SHP77 (cell line): ENCODE measurements at regions not wholly inside any gene's neighbourhood (a gene's known extent, or its start where the extent isn't known, plus 50 kb on each side); places are given as distances from the start of the nearest gene placed in this dataset.
"Not testable (repeated sequence)": the region's sequence is repeated elsewhere in the genome, so short reads cannot be mapped to it uniquely, and the experiment has no call there.

ENCODE experiments used
- DNase-seq, 2 experiments: peaks; one replicate each; lab custom pipeline; 2025; lab: John Stamatoyannopoulos, UW

DNA sequence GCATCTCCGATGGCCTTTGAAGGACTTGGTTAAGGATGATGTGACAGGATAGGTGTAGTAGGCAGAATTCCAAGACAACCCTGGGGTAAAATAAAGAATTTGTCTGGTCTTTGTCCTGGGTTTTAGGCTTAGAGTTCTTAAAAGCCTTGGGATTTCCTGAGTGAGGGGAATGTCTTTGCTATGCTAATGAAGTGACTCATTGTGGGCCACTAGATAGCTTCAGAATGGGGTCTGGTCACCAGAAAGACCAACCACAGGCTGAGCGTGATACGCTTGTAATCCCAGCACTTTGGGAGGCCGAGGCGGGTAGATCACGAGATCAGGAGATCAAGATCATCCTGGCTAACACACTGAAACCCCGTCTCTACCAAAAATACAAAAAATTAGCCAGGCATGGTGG is 182.8 kb upstream of the TOX3 start:
- no peak for DNase-seq

DNA sequence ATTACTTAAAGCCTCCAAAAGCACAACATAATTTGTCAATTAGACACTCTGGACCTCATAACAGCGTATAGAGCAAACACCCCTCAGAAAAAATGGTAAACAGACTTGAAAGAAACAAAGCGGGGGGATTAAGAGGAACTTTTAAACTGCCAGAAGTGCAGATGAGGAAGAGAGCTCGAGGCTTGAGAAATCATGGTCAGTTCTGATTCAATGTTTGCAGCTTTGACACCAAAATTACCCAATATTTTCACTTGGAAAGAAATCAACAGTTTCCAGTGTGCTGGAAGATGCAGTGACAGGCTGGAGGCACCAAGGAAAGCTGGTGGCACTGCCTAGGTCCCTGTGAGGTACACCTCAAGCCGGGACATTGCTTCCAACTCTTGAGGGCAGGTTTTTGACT is 180.9 kb upstream of the TOX3 start:
- no peak for DNase-seq

DNA sequence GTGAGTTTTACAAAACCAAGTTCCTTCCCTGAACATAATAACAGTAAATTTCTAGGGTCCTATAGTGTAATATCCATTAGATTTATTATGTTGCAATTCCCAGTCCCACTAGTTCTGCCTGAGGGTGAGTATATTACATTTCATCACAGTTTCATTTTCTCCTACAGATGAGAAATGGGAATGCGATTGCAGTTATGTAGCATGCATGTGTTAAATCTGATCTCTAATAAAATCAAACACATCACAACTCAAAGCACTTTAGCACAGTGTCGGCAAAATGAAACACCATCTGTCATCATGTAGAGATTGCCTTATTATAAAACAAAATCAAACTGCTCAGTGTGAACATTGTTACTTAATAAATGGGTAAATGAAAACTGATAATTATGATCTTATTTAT is 180.5 kb upstream of the TOX3 start:
- DNase-seq = no peak

- DNase-seq = no peak
Measured at GRCh38 chr16:52725461-52725860, 178.5 kb upstream of the TOX3 start.

DNA sequence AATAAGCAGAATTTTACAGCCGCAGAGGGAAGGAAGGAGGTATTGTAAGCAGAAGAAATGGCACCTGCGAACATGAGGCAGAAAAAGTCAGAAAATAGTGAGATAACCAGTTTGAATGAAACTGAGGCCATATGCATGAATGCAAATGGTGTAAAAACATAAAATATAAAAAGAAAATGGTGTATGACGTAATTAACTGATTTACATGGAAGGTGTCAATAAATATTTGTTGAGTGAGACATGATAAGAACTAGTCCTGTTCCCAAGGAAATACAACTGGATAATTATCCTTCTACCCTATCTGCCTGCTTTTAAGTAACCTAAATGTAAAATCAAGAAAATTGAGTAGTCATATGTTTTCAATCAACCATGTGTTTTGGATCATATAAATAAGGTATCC is 178.1 kb upstream of the TOX3 start:
- no peak for DNase-seq

DNA sequence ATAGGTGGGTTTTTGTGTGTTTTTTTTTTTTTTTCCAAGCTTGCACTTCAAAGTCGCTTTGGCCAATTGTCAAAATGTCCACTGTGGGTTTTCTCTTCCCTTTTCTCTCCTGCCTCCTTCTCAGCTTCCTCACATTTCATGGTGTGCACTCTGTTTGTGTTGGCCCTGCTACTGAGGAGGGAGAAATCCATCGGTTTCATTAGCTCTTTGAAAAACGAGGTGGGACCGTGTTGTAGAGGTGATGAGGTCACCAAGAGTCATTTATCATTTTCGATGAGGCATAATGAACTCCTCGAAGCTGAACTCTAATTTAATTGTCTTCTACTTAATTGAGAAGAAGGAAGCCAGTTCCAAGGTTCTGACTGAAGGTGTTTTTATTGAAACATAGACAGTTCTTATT is 174.4 kb upstream of the TOX3 start:
- no peak for DNase-seq

DNA sequence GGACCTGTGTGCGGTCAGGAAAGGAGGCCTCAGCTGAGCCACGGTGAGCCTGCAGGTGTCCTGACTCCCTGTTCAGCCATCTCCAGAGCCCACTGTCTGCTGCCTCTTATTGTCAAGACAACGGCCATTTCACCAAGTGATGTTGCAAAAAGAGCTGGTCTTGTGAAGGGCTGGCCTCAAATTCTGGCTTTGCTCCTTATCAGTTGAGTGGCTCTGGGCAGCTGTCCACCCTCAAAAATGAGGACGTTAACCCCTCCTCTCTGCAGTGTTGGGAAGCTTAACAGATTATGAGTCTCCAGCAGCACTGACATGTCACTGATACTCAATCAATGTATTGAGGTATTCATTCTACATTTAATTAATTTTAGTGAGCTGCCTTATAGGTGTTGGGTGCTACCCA is 171.1 kb upstream of the TOX3 start:
- no peak for DNase-seq

GRCh38 chr16:52713740-52714139 is 166.8 kb upstream of the TOX3 start:
- DNase-seq = no peak

- no peak for DNase-seq
Measured at GRCh38 chr16:52709306-52709705, 162.4 kb upstream of the TOX3 start.

GRCh38 chr16:52708476-52708875 is 161.5 kb upstream of the TOX3 start:
- DNase-seq = no peak

- DNase-seq = no peak
Measured at GRCh38 chr16:52707676-52708337, 160.9 kb upstream of the TOX3 start.

DNA sequence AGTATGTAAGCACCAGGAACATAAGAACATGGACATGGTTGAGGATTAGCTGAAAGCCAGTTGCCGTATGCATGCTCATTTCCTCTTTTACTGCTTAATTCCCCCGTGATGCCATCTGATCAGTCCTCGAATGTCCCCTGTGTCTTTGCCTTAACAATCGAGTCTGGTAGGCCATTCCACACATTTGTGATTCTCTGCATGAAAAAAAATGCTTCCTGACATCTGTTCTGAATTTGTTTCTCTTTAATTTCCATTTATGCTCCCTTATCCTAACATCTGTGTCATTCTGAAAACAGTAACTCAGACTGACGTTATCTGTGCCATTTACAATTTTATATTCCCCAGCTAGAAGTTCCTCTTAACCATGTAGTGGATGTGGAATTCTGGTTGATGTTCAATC is 158.2 kb upstream of the TOX3 start:
- DNase-seq = no peak

GRCh38 chr16:52697971-52698370 is 151.0 kb upstream of the TOX3 start:
- DNase-seq = no peak

DNA sequence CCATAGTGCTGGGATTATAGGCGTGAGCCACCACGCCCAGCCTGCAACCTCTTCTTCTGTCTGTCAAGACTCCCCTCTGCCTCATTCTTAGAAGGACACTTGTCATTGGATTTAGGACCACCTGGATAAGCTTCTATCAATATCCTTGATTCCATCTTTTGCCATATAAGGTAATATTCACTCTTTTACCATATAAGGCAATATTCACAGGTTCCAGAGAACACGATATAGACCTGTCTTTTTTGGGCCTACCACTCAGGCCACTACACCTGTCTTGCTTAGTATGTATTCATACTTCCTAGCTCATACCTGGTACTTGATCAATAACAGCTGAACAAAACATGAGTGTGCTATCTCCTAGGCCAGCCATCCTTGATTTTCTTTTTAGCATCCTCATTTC is 149.2 kb upstream of the TOX3 start:
- DNase-seq = no peak

DNA sequence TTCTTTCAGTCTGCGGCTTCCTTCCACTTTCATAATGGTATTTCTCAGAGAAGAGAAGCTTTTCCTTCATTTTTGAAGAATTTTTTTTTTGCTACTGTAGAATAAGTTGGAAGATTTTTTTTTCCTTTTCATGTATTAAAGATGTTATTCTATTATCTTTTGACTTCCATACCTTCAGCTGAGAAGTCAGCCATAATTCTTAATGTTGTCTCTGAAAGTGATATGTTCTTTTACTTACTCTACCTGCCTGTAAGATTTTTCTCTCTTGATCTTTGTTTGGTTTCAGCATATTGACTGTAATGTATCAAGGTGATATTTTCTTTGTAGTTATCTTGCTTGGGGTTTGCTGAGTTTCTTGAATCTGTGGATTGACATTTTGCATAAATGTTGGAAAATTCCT is 143.5 kb upstream of the TOX3 start:
- no peak for DNase-seq

DNA sequence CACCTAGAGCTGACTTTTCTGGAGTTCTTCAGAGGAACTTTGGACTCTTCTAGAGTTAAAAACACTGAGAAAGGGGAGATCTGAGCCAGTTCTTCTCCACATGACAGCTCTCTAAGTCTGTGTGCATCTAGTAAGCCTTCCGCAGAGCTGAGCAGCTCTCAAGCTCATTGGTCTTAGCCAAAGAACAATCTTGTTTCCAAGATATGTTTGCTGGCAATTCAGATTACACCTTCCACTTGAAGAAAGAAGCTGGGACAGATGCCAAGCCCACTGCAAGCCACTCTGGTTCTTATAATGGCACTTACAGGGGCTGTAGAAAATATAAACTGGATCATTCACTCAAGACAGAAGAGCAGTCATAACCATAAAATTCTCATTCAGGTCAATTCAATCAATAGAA is 134.1 kb upstream of the TOX3 start:
- no peak for DNase-seq

DNA sequence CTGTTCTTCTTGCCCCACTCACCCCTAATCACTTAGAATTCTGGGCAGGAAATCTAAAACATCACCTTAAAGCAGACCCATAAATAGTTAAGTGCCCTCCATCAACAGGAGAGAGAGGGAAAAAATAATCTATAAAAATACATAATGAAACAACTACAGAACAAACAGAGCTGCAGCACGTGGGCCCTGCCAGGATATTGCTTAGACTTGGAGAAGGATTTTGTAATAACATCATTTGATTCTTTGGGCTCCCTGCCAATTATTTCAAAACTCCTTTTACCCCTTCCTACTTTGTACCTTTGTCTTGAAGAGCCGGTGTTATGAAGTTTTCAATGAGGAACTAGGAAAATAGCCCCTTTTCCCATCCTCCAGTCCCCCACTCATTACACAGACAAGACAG is 130.6 kb upstream of the TOX3 start:
- DNase-seq = no peak

GRCh38 chr16:52676959-52677358 is 130.0 kb upstream of the TOX3 start:
- DNase-seq = no peak

GRCh38 chr16:52671590-52671989 is 124.6 kb upstream of the TOX3 start:
- DNase-seq = no peak

- DNase-seq = no peak
Measured at GRCh38 chr16:52657924-52658323, 111.0 kb upstream of the TOX3 start.

DNA sequence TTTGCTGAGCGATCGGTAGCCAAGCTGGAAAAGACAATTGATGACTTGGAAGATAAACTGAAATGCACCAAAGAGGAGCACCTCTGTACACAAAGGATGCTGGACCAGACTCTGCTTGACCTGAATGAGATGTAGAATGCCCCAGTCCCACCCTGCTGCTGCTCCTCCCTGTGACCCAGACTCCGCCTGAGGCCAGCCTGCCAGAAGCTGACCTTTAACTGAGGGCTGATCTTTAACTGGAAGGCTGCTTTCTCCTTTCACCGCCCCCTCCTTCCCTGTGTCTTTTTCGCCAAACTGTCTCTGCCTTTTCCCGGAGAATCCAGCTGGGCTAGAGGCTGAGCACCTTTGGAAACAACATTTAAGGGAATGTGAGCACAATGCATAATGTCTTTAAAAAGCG is 109.0 kb upstream of the TOX3 start:
- not testable (repeated sequence) for DNase-seq

GRCh38 chr16:52655156-52655555 is 108.2 kb upstream of the TOX3 start:
- DNase-seq = not testable (repeated sequence)

DNA sequence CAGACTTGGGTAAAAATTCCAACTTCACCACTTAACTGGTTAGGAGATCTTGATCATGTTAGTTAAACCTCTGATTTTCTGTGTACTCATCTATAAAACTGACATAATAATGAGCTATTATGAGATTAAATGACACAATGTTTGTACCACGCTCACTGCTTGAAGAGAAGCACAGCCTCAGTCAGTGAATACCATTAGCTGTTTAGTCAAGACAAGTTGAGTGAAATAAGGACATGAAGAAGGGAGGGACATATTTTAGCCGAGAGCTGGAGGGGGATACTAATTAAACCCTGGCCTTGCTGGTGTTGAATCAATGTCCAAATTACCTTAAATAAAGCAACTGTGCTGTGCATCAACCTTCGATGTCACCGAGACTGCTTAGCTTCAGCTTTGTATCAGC is 105.1 kb upstream of the TOX3 start:
- DNase-seq = no peak

- no peak for DNase-seq
Measured at GRCh38 chr16:52650789-52651188, 103.8 kb upstream of the TOX3 start.

DNA sequence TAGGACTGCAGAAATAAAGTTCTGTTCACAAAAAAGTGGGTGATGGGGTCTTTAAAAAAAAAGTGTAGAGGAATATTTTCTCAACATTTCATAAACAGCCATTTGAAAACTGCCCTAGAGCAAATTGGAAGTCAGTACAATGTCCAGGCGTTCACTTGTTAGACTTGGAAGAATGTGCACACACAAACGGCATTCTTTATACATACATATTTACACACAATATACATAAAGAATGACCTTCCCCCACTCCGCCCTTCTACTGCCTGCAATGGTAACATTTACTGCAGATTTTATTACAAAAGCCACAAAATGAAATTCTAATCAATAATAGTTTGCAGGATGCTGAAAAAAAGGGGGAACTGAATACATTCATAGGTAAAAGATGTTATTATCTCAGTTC is 103.4 kb upstream of the TOX3 start:
- no peak for DNase-seq
